Nephron (organoid): ENCODE measurements at regions not wholly inside any gene's neighbourhood (a gene's known extent, or its start where the extent isn't known, plus 50 kb on each side); places are given as distances from the start of the nearest gene placed in this dataset.

Source experiments
- H3K27ac Mint-ChIP-seq, 3 experiments: 2 replicates each; pipeline ENCODE4 v1.8.0; 2020; ENCODE audit warnings: mixed read lengths in 3 of 3, mild to moderate bottlenecking in 2 of 3, moderate library complexity in 1 of 3
- H3K27me3 Mint-ChIP-seq: 2 replicates; pipeline ENCODE4 v1.8.0; 2021; ENCODE audit warnings: low read depth, mild to moderate bottlenecking, moderate library complexity, mixed read lengths
- H3K36me3 Mint-ChIP-seq: 2 replicates; pipeline ENCODE4 v1.8.0; 2020; ENCODE audit warnings: low read depth, mixed read lengths
- H3K4me1 Mint-ChIP-seq: 2 replicates; pipeline ENCODE4 v1.8.0; 2020; ENCODE audit warnings: mixed read lengths
- H3K4me3 Mint-ChIP-seq, 3 experiments: 2 replicates each; pipeline ENCODE4 v1.8.0; 2020; ENCODE audit warnings: mild to moderate bottlenecking in 3 of 3, mixed read lengths in 3 of 3, moderate library complexity in 2 of 3
- H3K9me3 Mint-ChIP-seq: 2 replicates; pipeline ENCODE4 v1.8.0; 2020; ENCODE audit warnings: mixed read lengths
- TF ChIP-seq, protein P1 (sequence below), 3 experiments: fragments of 200-600 bp; sonication (generic); IDR thresholded peaks; one replicate each; pipeline ENCODE4 v1.5.0; 2021; ENCODE audit warnings: antibody characterized with exemption in 3 of 3; ENCODE audit not compliant: unreplicated experiment in 3 of 3

DNA sequence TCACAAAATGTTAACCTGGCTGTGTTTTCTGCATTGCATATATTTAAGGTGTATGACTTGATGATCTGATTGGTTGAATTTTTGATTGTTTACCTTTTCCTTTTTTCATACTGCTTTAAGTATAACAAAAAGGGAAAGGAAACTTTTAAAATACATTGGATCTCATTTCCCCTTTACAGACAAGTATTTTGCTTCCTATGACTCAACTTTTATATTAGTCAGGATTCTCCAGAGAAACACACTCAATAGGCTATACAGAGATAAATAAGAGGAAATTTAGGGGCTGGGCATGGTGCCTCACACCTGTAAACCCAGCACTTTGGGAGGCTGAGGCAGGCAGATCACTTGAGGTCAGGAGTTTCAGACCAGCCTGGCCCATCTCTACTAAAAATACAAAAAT, 205.8 kb downstream of the TJP1 start:
- Mint-ChIP-seq H3K36me3 (no peaks in the 10 kb centered on the region), H3K4me1 (no peaks in the 10 kb centered on the region), H3K27ac (no peak overlapping the region), H3K9me3 (no peaks in the 10 kb centered on the region), H3K4me3 (no peak overlapping the region), H3K27me3 (peaks cover 31% of the 10 kb centered on the region)
- TF ChIP-seq, protein P1, sequence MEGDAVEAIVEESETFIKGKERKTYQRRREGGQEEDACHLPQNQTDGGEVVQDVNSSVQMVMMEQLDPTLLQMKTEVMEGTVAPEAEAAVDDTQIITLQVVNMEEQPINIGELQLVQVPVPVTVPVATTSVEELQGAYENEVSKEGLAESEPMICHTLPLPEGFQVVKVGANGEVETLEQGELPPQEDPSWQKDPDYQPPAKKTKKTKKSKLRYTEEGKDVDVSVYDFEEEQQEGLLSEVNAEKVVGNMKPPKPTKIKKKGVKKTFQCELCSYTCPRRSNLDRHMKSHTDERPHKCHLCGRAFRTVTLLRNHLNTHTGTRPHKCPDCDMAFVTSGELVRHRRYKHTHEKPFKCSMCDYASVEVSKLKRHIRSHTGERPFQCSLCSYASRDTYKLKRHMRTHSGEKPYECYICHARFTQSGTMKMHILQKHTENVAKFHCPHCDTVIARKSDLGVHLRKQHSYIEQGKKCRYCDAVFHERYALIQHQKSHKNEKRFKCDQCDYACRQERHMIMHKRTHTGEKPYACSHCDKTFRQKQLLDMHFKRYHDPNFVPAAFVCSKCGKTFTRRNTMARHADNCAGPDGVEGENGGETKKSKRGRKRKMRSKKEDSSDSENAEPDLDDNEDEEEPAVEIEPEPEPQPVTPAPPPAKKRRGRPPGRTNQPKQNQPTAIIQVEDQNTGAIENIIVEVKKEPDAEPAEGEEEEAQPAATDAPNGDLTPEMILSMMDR (IDR thresholded peaks at IDR 0.05; ENCODE audit: unreplicated experiment in 3 of 3): no peak

DNA sequence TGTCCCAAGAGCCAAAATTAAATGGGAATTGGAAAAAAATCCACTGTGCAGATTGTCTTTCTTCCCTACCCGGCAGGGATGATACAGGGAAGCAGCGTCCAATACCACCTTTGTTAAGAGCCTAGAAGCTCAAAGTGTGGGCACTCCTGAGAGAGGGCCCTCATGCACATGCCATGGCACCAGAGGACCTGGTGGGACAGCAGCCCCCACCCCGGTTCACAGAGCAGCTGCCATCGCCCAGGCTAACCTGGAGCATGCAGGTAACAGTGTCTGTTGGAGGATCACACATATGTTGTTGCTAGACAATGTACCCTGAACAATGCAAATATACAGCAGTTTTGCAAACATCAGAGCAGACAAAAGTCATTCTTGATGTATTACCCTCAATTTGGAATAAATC, 206.5 kb downstream of the TJP1 start:
- TF ChIP-seq, protein P1 (IDR thresholded peaks at IDR 0.05; ENCODE audit: unreplicated experiment in 3 of 3): no peak
- no peaks in the 10 kb centered on the region for H3K36me3 Mint-ChIP-seq
- H3K4me1 Mint-ChIP-seq: no peaks in the 10 kb centered on the region
- no peak overlapping the region for H3K4me3 Mint-ChIP-seq
- no peaks in the 10 kb centered on the region for H3K9me3 Mint-ChIP-seq
- H3K27ac Mint-ChIP-seq: no peak overlapping the region
- H3K27me3 Mint-ChIP-seq: peaks cover 31% of the 10 kb centered on the region

DNA sequence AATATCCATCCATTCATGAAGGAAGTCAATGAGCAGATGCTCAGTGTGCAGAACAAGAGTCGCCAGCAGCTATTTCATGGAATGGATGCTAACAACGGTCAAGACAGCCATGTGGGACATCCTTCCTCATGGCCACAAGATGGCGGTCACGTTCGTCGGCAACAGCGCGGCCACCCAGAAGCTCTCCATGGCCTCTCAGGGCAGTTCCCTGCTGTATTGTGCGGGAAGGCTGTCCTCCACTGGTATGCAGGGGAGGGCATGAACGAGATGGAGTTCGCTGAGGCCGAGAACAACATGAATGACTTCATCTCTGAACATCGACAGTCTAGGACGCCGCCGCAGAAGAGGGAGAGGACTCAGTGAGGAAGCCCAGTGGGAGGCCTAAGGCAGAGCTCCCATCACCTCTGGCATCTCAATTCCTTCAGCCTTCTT, 208.3 kb downstream of the TJP1 start:
- H3K27ac Mint-ChIP-seq: no peak overlapping the region
- TF ChIP-seq, protein P1 (IDR thresholded peaks at IDR 0.05; ENCODE audit: unreplicated experiment in 3 of 3): no peak
- H3K9me3 Mint-ChIP-seq: no peaks in the 10 kb centered on the region
- no peak overlapping the region for H3K4me3 Mint-ChIP-seq
- no peaks in the 10 kb centered on the region for H3K36me3 Mint-ChIP-seq
- H3K4me1 Mint-ChIP-seq: no peaks in the 10 kb centered on the region
- peaks cover 24% of the 10 kb centered on the region for H3K27me3 Mint-ChIP-seq

DNA sequence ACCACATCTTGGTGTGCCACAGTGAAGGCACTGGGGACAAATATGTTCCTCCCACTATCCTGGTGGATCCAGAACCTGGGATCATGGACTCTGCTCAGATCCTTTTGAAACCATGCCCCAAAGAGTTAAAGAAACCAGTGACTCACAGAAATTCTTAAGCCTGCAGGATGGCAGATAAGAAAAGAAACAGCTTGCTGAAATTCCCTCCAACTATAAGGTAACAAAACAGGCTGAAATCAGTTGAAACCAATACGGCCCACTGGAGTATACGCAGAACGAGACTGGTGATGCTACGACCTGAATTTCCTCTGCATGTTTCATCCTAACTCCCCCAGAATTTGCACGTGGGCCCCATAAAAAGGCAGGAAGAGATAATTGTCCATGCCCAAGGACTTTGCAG, 209.6 kb downstream of the TJP1 start:
- no peaks in the 10 kb centered on the region for H3K9me3 Mint-ChIP-seq
- no peak overlapping the region for H3K4me3 Mint-ChIP-seq
- no peaks in the 10 kb centered on the region for H3K4me1 Mint-ChIP-seq
- no peaks in the 10 kb centered on the region for H3K36me3 Mint-ChIP-seq
- peaks cover 19% of the 10 kb centered on the region for H3K27me3 Mint-ChIP-seq
- TF ChIP-seq, protein P1 (IDR thresholded peaks at IDR 0.05; ENCODE audit: unreplicated experiment in 3 of 3): no peak
- no peak overlapping the region for H3K27ac Mint-ChIP-seq

DNA sequence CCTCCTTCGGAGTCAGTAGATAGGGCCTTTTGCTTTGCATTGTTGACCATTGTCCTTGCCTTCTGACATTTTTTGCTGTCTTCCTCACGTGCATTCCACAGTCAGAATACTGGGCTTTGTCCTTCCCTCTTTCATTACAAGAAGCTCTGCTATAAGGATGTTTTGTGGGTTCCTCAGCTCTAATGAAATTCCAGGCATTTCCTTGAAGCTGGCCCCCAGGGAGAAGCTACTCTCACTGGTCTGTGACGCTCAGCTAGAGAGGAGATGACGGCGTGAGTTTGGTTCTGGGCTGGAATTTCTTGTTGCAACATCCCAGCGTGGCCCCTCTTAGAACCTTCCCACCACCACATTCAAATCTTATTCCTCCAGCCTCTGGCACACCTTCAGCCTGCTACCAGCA, 210.2 kb downstream of the TJP1 start:
- TF ChIP-seq, protein P1 (IDR thresholded peaks at IDR 0.05; ENCODE audit: unreplicated experiment in 3 of 3): no peak
- no peaks in the 10 kb centered on the region for H3K36me3 Mint-ChIP-seq
- H3K9me3 Mint-ChIP-seq: peaks cover 2% of the 10 kb centered on the region

DNA sequence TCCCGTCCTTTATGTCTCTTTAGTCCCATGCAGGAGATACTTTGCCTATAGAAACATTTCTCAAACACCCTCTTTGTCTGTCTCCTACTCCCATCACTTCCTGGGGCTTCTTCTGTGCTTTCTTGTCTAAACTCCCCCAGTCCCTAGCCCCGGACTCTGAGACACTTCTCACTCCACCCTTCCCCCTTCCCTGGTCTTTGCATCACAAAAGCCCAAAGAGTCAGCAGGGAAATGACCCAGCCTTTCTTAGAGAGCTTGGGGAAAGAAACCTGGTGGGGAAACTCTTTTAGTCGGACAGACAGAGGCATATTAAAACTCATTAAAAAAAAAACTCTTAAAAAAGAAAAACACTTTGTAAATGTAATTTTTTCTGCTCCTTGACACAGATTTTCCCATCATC, 211.2 kb downstream of the TJP1 start:
- Mint-ChIP-seq H3K9me3 (peaks cover 2% of the 10 kb centered on the region), H3K27me3 (peaks cover 19% of the 10 kb centered on the region), H3K4me3 (no peak overlapping the region), H3K4me1 (no peaks in the 10 kb centered on the region), H3K27ac (no peak overlapping the region), H3K36me3 (no peaks in the 10 kb centered on the region)
- TF ChIP-seq, protein P1 (IDR thresholded peaks at IDR 0.05; ENCODE audit: unreplicated experiment in 3 of 3): no peak

More for the DNA sequence above, 210.2 kb downstream of the TJP1 start:
- no peaks in the 10 kb centered on the region for H3K4me1 Mint-ChIP-seq
- no peak overlapping the region for H3K27ac Mint-ChIP-seq
- H3K27me3 Mint-ChIP-seq: peaks cover 19% of the 10 kb centered on the region
- no peak overlapping the region for H3K4me3 Mint-ChIP-seq
